ENCODE measurements at regions not wholly inside any gene's neighbourhood (a gene's known extent, or its start where the extent isn't known, plus 50 kb on each side); places are given as distances from the start of the nearest gene placed in this dataset.

GRCh38 chr3:150023239-150023636, 52.5 kb upstream of the PFN2 start:
- no peak for TF ChIP-seq POLR2A (IDR thresholded peaks at IDR 0.05)
- TF ChIP-seq, protein P1, sequence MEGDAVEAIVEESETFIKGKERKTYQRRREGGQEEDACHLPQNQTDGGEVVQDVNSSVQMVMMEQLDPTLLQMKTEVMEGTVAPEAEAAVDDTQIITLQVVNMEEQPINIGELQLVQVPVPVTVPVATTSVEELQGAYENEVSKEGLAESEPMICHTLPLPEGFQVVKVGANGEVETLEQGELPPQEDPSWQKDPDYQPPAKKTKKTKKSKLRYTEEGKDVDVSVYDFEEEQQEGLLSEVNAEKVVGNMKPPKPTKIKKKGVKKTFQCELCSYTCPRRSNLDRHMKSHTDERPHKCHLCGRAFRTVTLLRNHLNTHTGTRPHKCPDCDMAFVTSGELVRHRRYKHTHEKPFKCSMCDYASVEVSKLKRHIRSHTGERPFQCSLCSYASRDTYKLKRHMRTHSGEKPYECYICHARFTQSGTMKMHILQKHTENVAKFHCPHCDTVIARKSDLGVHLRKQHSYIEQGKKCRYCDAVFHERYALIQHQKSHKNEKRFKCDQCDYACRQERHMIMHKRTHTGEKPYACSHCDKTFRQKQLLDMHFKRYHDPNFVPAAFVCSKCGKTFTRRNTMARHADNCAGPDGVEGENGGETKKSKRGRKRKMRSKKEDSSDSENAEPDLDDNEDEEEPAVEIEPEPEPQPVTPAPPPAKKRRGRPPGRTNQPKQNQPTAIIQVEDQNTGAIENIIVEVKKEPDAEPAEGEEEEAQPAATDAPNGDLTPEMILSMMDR (IDR thresholded peaks at IDR 0.05): no peak
- no peak for TF ChIP-seq POLR2AphosphoS5 (IDR thresholded peaks at IDR 0.05; ENCODE audit: insufficient read depth in 1 of 2, low read depth in 1 of 2)
